Renal pelvis (tissue), 1 donor: ENCODE measurements at regions not wholly inside any gene's neighbourhood (a gene's known extent, or its start where the extent isn't known, plus 50 kb on each side); places are given as distances from the start of the nearest gene placed in this dataset.
A peak's percentile ranks its signal among the peaks of the same experiment; 100 is the strongest.

Experiments
- DNase-seq: peaks from one replicate; pipeline ENCODE4 v3.0.0-alpha.2; 2013

- no peak for DNase-seq
Observed at GRCh38 chr9:89746385-89747116, 141.7 kb downstream of the GADD45G start.

- DNase-seq: no peak
Observed at GRCh38 chr9:89747596-89747995, 142.8 kb downstream of the GADD45G start.

GRCh38 chr9:89748021-89748670 is 143.3 kb downstream of the GADD45G start:
- no peak for DNase-seq

GRCh38 chr9:89748831-89749499 is 144.2 kb downstream of the GADD45G start:
- DNase-seq: no peak

GRCh38 chr9:89749500-89750116 is 144.8 kb downstream of the GADD45G start:
- DNase-seq: no peak

- DNase-seq: peak; percentile 83
Observed at GRCh38 chr9:89750117-89750791, 145.4 kb downstream of the GADD45G start.

GRCh38 chr9:89751079-89751825 is 146.4 kb downstream of the GADD45G start:
- DNase-seq: no peak

- DNase-seq: no peak
Observed at GRCh38 chr9:89752154-89752553, 147.3 kb downstream of the GADD45G start.

- DNase-seq: no peak
Observed at GRCh38 chr9:89753472-89754055, 148.8 kb downstream of the GADD45G start.

GRCh38 chr9:89754193-89754592 is 149.4 kb downstream of the GADD45G start:
- no peak for DNase-seq

GRCh38 chr9:89755821-89756220 is 151.0 kb downstream of the GADD45G start:
- DNase-seq: no peak

GRCh38 chr9:89756891-89757537 is 152.2 kb downstream of the GADD45G start:
- DNase-seq: no peak

- DNase-seq: no peak
Observed at GRCh38 chr9:89757776-89758528, 153.1 kb downstream of the GADD45G start.

- DNase-seq: peak; percentile 12
Observed at GRCh38 chr9:89759572-89759971, 154.8 kb downstream of the GADD45G start.

GRCh38 chr9:89760123-89760522 is 155.3 kb downstream of the GADD45G start:
- no peak for DNase-seq

- DNase-seq: no peak
Observed at GRCh38 chr9:89764217-89764616, 159.4 kb downstream of the GADD45G start.

GRCh38 chr9:89765211-89765946 is 160.6 kb downstream of the GADD45G start:
- DNase-seq: no peak

GRCh38 chr9:89766991-89767390 is 162.2 kb downstream of the GADD45G start:
- DNase-seq: no peak

- DNase-seq: no peak
Observed at GRCh38 chr9:89768051-89768450, 163.2 kb downstream of the GADD45G start.
